ENCODE measurements at regions not wholly inside any gene's neighbourhood (a gene's known extent, or its start where the extent isn't known, plus 50 kb on each side); places are given as distances from the start of the nearest gene placed in this dataset.

GRCh38 chr2:147588191-147588590 lies 256.6 kb upstream of the ACVR2A start:
- Histone ChIP-seq H3K4me1 (ENCODE audit: control insufficient read depth, insufficient read depth, low read length) (no peaks in the 10 kb centered on the region), H3K9me3 (ENCODE audit: control insufficient read depth, insufficient read depth, low read depth, low read length) (peaks cover 7% of the 10 kb centered on the region), H3K36me3 (ENCODE audit: control insufficient read depth, insufficient read depth, low read length) (no peaks in the 10 kb centered on the region), H3K4me3 (ENCODE audit: low read depth, low read length) (no peak overlapping the region), H3K9ac (ENCODE audit: low read length) (no peak overlapping the region), H3K27me3 (ENCODE audit: control insufficient read depth, insufficient read depth, low read length) (no peaks in the 10 kb centered on the region), H3K27ac (ENCODE audit: low read depth, low read length) (no peak overlapping the region)

GRCh38 chr2:147578529-147578928 lies 266.3 kb upstream of the ACVR2A start:
- Histone ChIP-seq H3K4me3 (ENCODE audit: low read depth, low read length) (no peak overlapping the region), H3K36me3 (ENCODE audit: control insufficient read depth, insufficient read depth, low read length) (no peaks in the 10 kb centered on the region), H3K9me3 (ENCODE audit: control insufficient read depth, insufficient read depth, low read depth, low read length) (no peaks in the 10 kb centered on the region)

GRCh38 chr2:147577998-147578380 lies 266.8 kb upstream of the ACVR2A start:
- H3K27ac ChIP-seq (ENCODE audit: low read depth, low read length) = no peak overlapping the region
- H3K4me1 ChIP-seq (ENCODE audit: control insufficient read depth, insufficient read depth, low read length) = no peaks in the 10 kb centered on the region

More at GRCh38 chr2:147578529-147578928, 266.3 kb upstream of the ACVR2A start:
- Histone ChIP-seq H3K27me3 (ENCODE audit: control insufficient read depth, insufficient read depth, low read length) (no peaks in the 10 kb centered on the region), H3K4me1 (ENCODE audit: control insufficient read depth, insufficient read depth, low read length) (no peaks in the 10 kb centered on the region), H3K27ac (ENCODE audit: low read depth, low read length) (no peak overlapping the region), H3K9ac (ENCODE audit: low read length) (no peak overlapping the region)

GRCh38 chr2:147577323-147577997 lies 267.4 kb upstream of the ACVR2A start:
- H3K9me3 ChIP-seq (ENCODE audit: control insufficient read depth, insufficient read depth, low read depth, low read length) = no peaks in the 10 kb centered on the region
- no peak overlapping the region for H3K27ac ChIP-seq (ENCODE audit: low read depth, low read length)
- H3K27me3 ChIP-seq (ENCODE audit: control insufficient read depth, insufficient read depth, low read length) = no peaks in the 10 kb centered on the region
- H3K4me1 ChIP-seq (ENCODE audit: control insufficient read depth, insufficient read depth, low read length) = no peaks in the 10 kb centered on the region
- no peak overlapping the region for H3K9ac ChIP-seq (ENCODE audit: low read length)
- H3K4me3 ChIP-seq (ENCODE audit: low read depth, low read length) = no peak overlapping the region
- no peaks in the 10 kb centered on the region for H3K36me3 ChIP-seq (ENCODE audit: control insufficient read depth, insufficient read depth, low read length)

More at GRCh38 chr2:147577998-147578380, 266.8 kb upstream of the ACVR2A start:
- H3K27me3 ChIP-seq (ENCODE audit: control insufficient read depth, insufficient read depth, low read length) = no peaks in the 10 kb centered on the region
- no peaks in the 10 kb centered on the region for H3K36me3 ChIP-seq (ENCODE audit: control insufficient read depth, insufficient read depth, low read length)
- no peak overlapping the region for H3K4me3 ChIP-seq (ENCODE audit: low read depth, low read length)
- H3K9me3 ChIP-seq (ENCODE audit: control insufficient read depth, insufficient read depth, low read depth, low read length) = no peaks in the 10 kb centered on the region
- H3K9ac ChIP-seq (ENCODE audit: low read length) = no peak overlapping the region

- Histone ChIP-seq H3K36me3 (ENCODE audit: control insufficient read depth, insufficient read depth, low read length) (no peaks in the 10 kb centered on the region), H3K4me1 (ENCODE audit: control insufficient read depth, insufficient read depth, low read length) (no peaks in the 10 kb centered on the region), H3K9me3 (ENCODE audit: control insufficient read depth, insufficient read depth, low read depth, low read length) (peaks cover 8% of the 10 kb centered on the region), H3K9ac (ENCODE audit: low read length) (no peak overlapping the region), H3K4me3 (ENCODE audit: low read depth, low read length) (no peak overlapping the region), H3K27me3 (ENCODE audit: control insufficient read depth, insufficient read depth, low read length) (no peaks in the 10 kb centered on the region), H3K27ac (ENCODE audit: low read depth, low read length) (no peak overlapping the region)
These were observed 269.7 kb upstream of the ACVR2A start for GRCh38 chr2:147575106-147575505.

- Histone ChIP-seq H3K27ac (ENCODE audit: low read depth, low read length) (no peak overlapping the region), H3K27me3 (ENCODE audit: control insufficient read depth, insufficient read depth, low read length) (no peaks in the 10 kb centered on the region), H3K4me3 (ENCODE audit: low read depth, low read length) (no peak overlapping the region)
These were observed 272.2 kb upstream of the ACVR2A start for GRCh38 chr2:147572622-147573021.

GRCh38 chr2:147569426-147569825 lies 275.4 kb upstream of the ACVR2A start:
- no peaks in the 10 kb centered on the region for H3K4me1 ChIP-seq (ENCODE audit: control insufficient read depth, insufficient read depth, low read length)
- no peak overlapping the region for H3K27ac ChIP-seq (ENCODE audit: low read depth, low read length)
- H3K4me3 ChIP-seq (ENCODE audit: low read depth, low read length) = no peak overlapping the region
- no peak overlapping the region for H3K9ac ChIP-seq (ENCODE audit: low read length)
- H3K9me3 ChIP-seq (ENCODE audit: control insufficient read depth, insufficient read depth, low read depth, low read length) = peaks cover 8% of the 10 kb centered on the region
- H3K27me3 ChIP-seq (ENCODE audit: control insufficient read depth, insufficient read depth, low read length) = no peaks in the 10 kb centered on the region
- no peaks in the 10 kb centered on the region for H3K36me3 ChIP-seq (ENCODE audit: control insufficient read depth, insufficient read depth, low read length)

More at GRCh38 chr2:147572622-147573021, 272.2 kb upstream of the ACVR2A start:
- no peak overlapping the region for H3K9ac ChIP-seq (ENCODE audit: low read length)
- no peaks in the 10 kb centered on the region for H3K36me3 ChIP-seq (ENCODE audit: control insufficient read depth, insufficient read depth, low read length)
- H3K4me1 ChIP-seq (ENCODE audit: control insufficient read depth, insufficient read depth, low read length) = no peaks in the 10 kb centered on the region
- H3K9me3 ChIP-seq (ENCODE audit: control insufficient read depth, insufficient read depth, low read depth, low read length) = peaks cover 8% of the 10 kb centered on the region

- Histone ChIP-seq H3K4me1 (ENCODE audit: control insufficient read depth, insufficient read depth, low read length) (no peaks in the 10 kb centered on the region), H3K9me3 (ENCODE audit: control insufficient read depth, insufficient read depth, low read depth, low read length) (peaks cover 8% of the 10 kb centered on the region), H3K4me3 (ENCODE audit: low read depth, low read length) (no peak overlapping the region), H3K27me3 (ENCODE audit: control insufficient read depth, insufficient read depth, low read length) (no peaks in the 10 kb centered on the region), H3K9ac (ENCODE audit: low read length) (no peak overlapping the region), H3K27ac (ENCODE audit: low read depth, low read length) (no peak overlapping the region), H3K36me3 (ENCODE audit: control insufficient read depth, insufficient read depth, low read length) (no peaks in the 10 kb centered on the region)
These were observed 276.7 kb upstream of the ACVR2A start for GRCh38 chr2:147568109-147568508.

GRCh38 chr2:147567136-147567535 lies 277.7 kb upstream of the ACVR2A start:
- Histone ChIP-seq H3K9ac (ENCODE audit: low read length) (no peak overlapping the region), H3K27me3 (ENCODE audit: control insufficient read depth, insufficient read depth, low read length) (no peaks in the 10 kb centered on the region), H3K9me3 (ENCODE audit: control insufficient read depth, insufficient read depth, low read depth, low read length) (peaks cover 8% of the 10 kb centered on the region), H3K4me1 (ENCODE audit: control insufficient read depth, insufficient read depth, low read length) (no peaks in the 10 kb centered on the region), H3K27ac (ENCODE audit: low read depth, low read length) (no peak overlapping the region), H3K36me3 (ENCODE audit: control insufficient read depth, insufficient read depth, low read length) (no peaks in the 10 kb centered on the region), H3K4me3 (ENCODE audit: low read depth, low read length) (no peak overlapping the region)

- no peak overlapping the region for H3K9ac ChIP-seq (ENCODE audit: low read length)
- no peak overlapping the region for H3K27ac ChIP-seq (ENCODE audit: low read depth, low read length)
- H3K4me3 ChIP-seq (ENCODE audit: low read depth, low read length) = no peak overlapping the region
- no peaks in the 10 kb centered on the region for H3K4me1 ChIP-seq (ENCODE audit: control insufficient read depth, insufficient read depth, low read length)
- H3K9me3 ChIP-seq (ENCODE audit: control insufficient read depth, insufficient read depth, low read depth, low read length) = no peaks in the 10 kb centered on the region
- H3K27me3 ChIP-seq (ENCODE audit: control insufficient read depth, insufficient read depth, low read length) = no peaks in the 10 kb centered on the region
- H3K36me3 ChIP-seq (ENCODE audit: control insufficient read depth, insufficient read depth, low read length) = no peaks in the 10 kb centered on the region
These were observed 283.9 kb upstream of the ACVR2A start for GRCh38 chr2:147560810-147561535.

- H3K9ac ChIP-seq (ENCODE audit: low read length) = no peak overlapping the region
- H3K27ac ChIP-seq (ENCODE audit: low read depth, low read length) = no peak overlapping the region
- H3K4me1 ChIP-seq (ENCODE audit: control insufficient read depth, insufficient read depth, low read length) = no peaks in the 10 kb centered on the region
- H3K4me3 ChIP-seq (ENCODE audit: low read depth, low read length) = no peak overlapping the region
- H3K9me3 ChIP-seq (ENCODE audit: control insufficient read depth, insufficient read depth, low read depth, low read length) = no peaks in the 10 kb centered on the region
- no peaks in the 10 kb centered on the region for H3K27me3 ChIP-seq (ENCODE audit: control insufficient read depth, insufficient read depth, low read length)
- no peaks in the 10 kb centered on the region for H3K36me3 ChIP-seq (ENCODE audit: control insufficient read depth, insufficient read depth, low read length)
These were observed 285.6 kb upstream of the ACVR2A start for GRCh38 chr2:147559070-147559725.

Data from HUES6 (cell line).